PC-3 (cell line): ENCODE measurements at regions not wholly inside any gene's neighbourhood (a gene's known extent, or its start where the extent isn't known, plus 50 kb on each side); places are given as distances from the start of the nearest gene placed in this dataset.

Experiments
- ATAC-seq: fragments of 200-7000 bp; cut with Tn5 transposase; 2 replicates; pipeline ENCODE4 v1.9.1; 2020; ENCODE audit warnings: mild to moderate bottlenecking, moderate library complexity
- BruUV-seq: library from RNA; stranded (reverse); fragments of 400-500 nt; replicated peaks from 2 replicates; lab custom pipeline; 2021; lab: Mats Ljungman, UMichigan
- CTCF ChIA-PET: fragments of 300-600 bp; sonication (Branson Sonifier 250); formaldehyde crosslinking; loops from one replicate; lab custom pipeline; 2022; ENCODE audit warnings: antibody characterized with exemption; lab: Charles Lee
- POLR2A ChIA-PET: fragments of 300-600 bp; sonication (Branson Sonifier 250); formaldehyde crosslinking; loops from one replicate; lab custom pipeline; 2022; ENCODE audit warnings: antibody characterized with exemption; ENCODE audit not compliant: unreplicated experiment; lab: Charles Lee
- DNase-seq: peaks from one replicate; pipeline ENCODE4 v3.0.0-alpha.2; 2015
- H2AFZ ChIP-seq: fragments of 300-600 bp; sonication (generic); 2 replicates; pipeline ENCODE4 v1.6.0; 2016; ENCODE audit warnings: antibody characterized with exemption, low read length
- H3F3A ChIP-seq: fragments of 300-600 bp; sonication (generic); one replicate; pipeline ENCODE4 v1.6.0; 2017; ENCODE audit warnings: antibody characterized with exemption, low read length, control low read depth, mild to moderate bottlenecking; ENCODE audit not compliant: unreplicated experiment
- H3K27ac ChIP-seq: fragments of 300-600 bp; sonication (generic); 2 replicates; pipeline ENCODE4 v1.5.1; 2016; ENCODE audit warnings: mild to moderate bottlenecking, low read length
- H3K27me3 ChIP-seq: fragments of 300-600 bp; sonication (generic); 2 replicates; pipeline ENCODE4 v1.6.1; 2016; ENCODE audit warnings: low read length, mixed read lengths
- H3K36me3 ChIP-seq: fragments of 300-600 bp; sonication (generic); 2 replicates; pipeline ENCODE4 v1.6.1; 2016; ENCODE audit warnings: low read depth, mixed run types, low read length, mixed read lengths
- H3K4me1 ChIP-seq: fragments of 300-600 bp; sonication (generic); 2 replicates; pipeline ENCODE4 v1.5.1; 2016; ENCODE audit warnings: low read length; ENCODE audit not compliant: insufficient read depth
- H3K4me2 ChIP-seq: fragments of 300-600 bp; sonication (generic); 2 replicates; pipeline ENCODE4 v1.6.0; 2016; ENCODE audit warnings: low read length
- H3K4me3 ChIP-seq: fragments of 300-600 bp; sonication (generic); 2 replicates; pipeline ENCODE4 v1.5.1; 2016; ENCODE audit warnings: mild to moderate bottlenecking, low read length, mixed read lengths
- H3K79me2 ChIP-seq: fragments of 300-600 bp; sonication (generic); 2 replicates; pipeline ENCODE4 v1.6.1; 2017; ENCODE audit warnings: low read length, mixed read lengths
- H3K9ac ChIP-seq: fragments of 300-600 bp; sonication (generic); 2 replicates; pipeline ENCODE4 v1.6.0; 2016; ENCODE audit warnings: mild to moderate bottlenecking, low read length
- H3K9me2 ChIP-seq: fragments of 300-600 bp; sonication (generic); replicated peaks from 2 replicates; pipeline ENCODE4 v1.6.1; 2016; ENCODE audit warnings: mixed run types, low read length, mixed read lengths
- H3K9me3 ChIP-seq: fragments of 300-600 bp; sonication (generic); 2 replicates; pipeline ENCODE4 v1.6.1; 2016; ENCODE audit warnings: low read length, mixed read lengths
- H4K20me1 ChIP-seq: fragments of 300-600 bp; sonication (generic); 2 replicates; pipeline ENCODE4 v1.6.1; 2016; ENCODE audit warnings: low read length, mixed read lengths
- CTCF ChIP-seq: fragments of 300-600 bp; sonication (generic); conservative IDR thresholded peaks from 2 replicates; pipeline ENCODE4 v1.5.1; 2017; ENCODE audit warnings: antibody characterized with exemption, low read depth, mild to moderate bottlenecking, low read length
- EZH2 ChIP-seq: fragments of 300-600 bp; sonication (generic); IDR thresholded peaks from one replicate; pipeline ENCODE4 v1.6.1; 2017; ENCODE audit warnings: antibody characterized with exemption, mild to moderate bottlenecking, low read length; ENCODE audit not compliant: unreplicated experiment
- EZH2phosphoT487 ChIP-seq: fragments of 300-600 bp; sonication (generic); IDR thresholded peaks from 2 replicates; pipeline ENCODE4 v1.6.1; 2018; ENCODE audit warnings: mild to moderate bottlenecking, antibody characterized with exemption, low read length, borderline replicate concordance
- intact Hi-C: fragments of 100-400 bp; cut with micrococcal nuclease; formaldehyde crosslinking; loops from 2 replicates; pipeline ENCODE4 v1.9.0; 2023

GRCh38 chr2:207320381-207321159 lies 154.8 kb upstream of the KLF7 start:
- H3K4me2 ChIP-seq: no peak overlapping the region
- no peak overlapping the region for H3K27ac ChIP-seq
- TF ChIP-seq EZH2 (no peak), CTCF (peak; percentile 35; the same call in 1 of the 2 replicates), EZH2phosphoT487 (no peak)
- H3F3A ChIP-seq: no peaks in the 10 kb centered on the region
- ChIA-PET POLR2A (no interaction called here), CTCF (interaction anchor here (0.6 kb wide), 1 partner anchor 1371 kb away, joined by 7 read pairs; no protein-coding TSS in a partner anchor)
- no peaks in the 10 kb centered on the region for H3K9me3 ChIP-seq
- ATAC-seq (no peak), DNase-seq (no peak)
- H3K79me2 ChIP-seq: no peaks in the 10 kb centered on the region
- no peaks in the 10 kb centered on the region for H4K20me1 ChIP-seq
- peaks cover 9% of the 10 kb centered on the region for H3K4me1 ChIP-seq
- H2AFZ ChIP-seq: no peak overlapping the region
- H3K27me3 ChIP-seq: no peaks in the 10 kb centered on the region
- no peak overlapping the region for H3K4me3 ChIP-seq
- H3K9me2 ChIP-seq: no peaks in the 10 kb centered on the region
- H3K36me3 ChIP-seq: no peaks in the 10 kb centered on the region
- intact Hi-C loops: no loop called here
- no peak overlapping the region for H3K9ac ChIP-seq
- BruUV-seq: no TSS peak

GRCh38 chr2:207321514-207321913 lies 155.8 kb upstream of the KLF7 start:
- no peaks in the 10 kb centered on the region for H3K9me3 ChIP-seq
- BruUV-seq: no TSS peak
- H3K27ac ChIP-seq: no peak overlapping the region
- H3K4me1 ChIP-seq: peaks cover 9% of the 10 kb centered on the region
- H3K9me2 ChIP-seq: no peaks in the 10 kb centered on the region
- ATAC-seq (no peak), DNase-seq (no peak)
- no peaks in the 10 kb centered on the region for H3K36me3 ChIP-seq
- TF ChIP-seq EZH2 (no peak), EZH2phosphoT487 (no peak), CTCF (no peak)
- no peaks in the 10 kb centered on the region for H3K79me2 ChIP-seq
- H4K20me1 ChIP-seq: no peaks in the 10 kb centered on the region
- CTCF ChIA-PET: no interaction called here
- H3K27me3 ChIP-seq: no peaks in the 10 kb centered on the region
- intact Hi-C loops: no loop called here
- POLR2A ChIA-PET: no interaction called here
- no peak overlapping the region for H3K9ac ChIP-seq
- no peak overlapping the region for H3K4me3 ChIP-seq
- no peaks in the 10 kb centered on the region for H3F3A ChIP-seq
- H3K4me2 ChIP-seq: no peak overlapping the region
- H2AFZ ChIP-seq: no peak overlapping the region

GRCh38 chr2:207324001-207324400 lies 158.3 kb upstream of the KLF7 start:
- ChIA-PET CTCF (no interaction called here), POLR2A (no interaction called here)
- Histone ChIP-seq H3K9ac (no peak overlapping the region), H3K9me3 (no peaks in the 10 kb centered on the region), H3K4me1 (peaks cover 5% of the 10 kb centered on the region), H4K20me1 (no peaks in the 10 kb centered on the region), H3K79me2 (no peaks in the 10 kb centered on the region), H3K27ac (no peak overlapping the region), H3K4me3 (no peak overlapping the region), H3F3A (peaks cover 3% of the 10 kb centered on the region), H3K36me3 (no peaks in the 10 kb centered on the region), H3K9me2 (no peaks in the 10 kb centered on the region), H2AFZ (no peak overlapping the region), H3K4me2 (no peak overlapping the region), H3K27me3 (no peaks in the 10 kb centered on the region)
- TF ChIP-seq EZH2: no peak
- TF ChIP-seq EZH2phosphoT487: no peak
- no peak for TF ChIP-seq CTCF
- ATAC-seq (no peak), DNase-seq (no peak)
- no TSS peak for BruUV-seq
- intact Hi-C loops: no loop called here
